HCT116 (cell line): ENCODE measurements at regions not wholly inside any gene's neighbourhood (a gene's known extent, or its start where the extent isn't known, plus 50 kb on each side); places are given as distances from the start of the nearest gene placed in this dataset.

Source experiments
- EGR1 ChIP-seq: IDR thresholded peaks from 2 replicates; pipeline ENCODE4 v1.6.1; 2012; ENCODE audit warnings: low read depth
- EZH2 ChIP-seq: fragments of 200-600 bp; sonication (generic); IDR thresholded peaks from 2 replicates; pipeline ENCODE4 v1.6.1; 2017; ENCODE audit warnings: antibody characterized with exemption, mixed run types
- FOSL1 ChIP-seq: IDR thresholded peaks from 2 replicates; pipeline ENCODE4 v1.6.1; 2012; ENCODE audit warnings: low read depth
- POLR2A ChIP-seq: IDR thresholded peaks from 2 replicates; pipeline ENCODE4 v1.7.0; 2011; ENCODE audit warnings: borderline replicate concordance; ENCODE audit not compliant: insufficient read depth, insufficient read length; ENCODE audit errors: extremely low read depth
- POLR2AphosphoS5 ChIP-seq: IDR thresholded peaks from 2 replicates; pipeline ENCODE4 v1.6.1; 2011; ENCODE audit warnings: mild to moderate bottlenecking, low read depth, low read length, moderate library complexity
- TCF7L2 ChIP-seq: IDR thresholded peaks from 2 replicates; pipeline ENCODE4 v1.7.0; 2011; ENCODE audit warnings: borderline replicate concordance, inconsistent platforms; ENCODE audit not compliant: insufficient read depth, insufficient read length; ENCODE audit errors: extremely low read depth
- YY1 ChIP-seq: IDR thresholded peaks from 2 replicates; pipeline ENCODE4 v1.6.1; 2011; ENCODE audit warnings: low read length, low read depth, moderate library complexity, mild to moderate bottlenecking; ENCODE audit not compliant: insufficient replicate concordance; ENCODE audit errors: extremely low read depth
- TF ChIP-seq, protein P1 (sequence below), 3 experiments: fragments of 200-600 bp in 1 of 3; sonication (generic) in 1 of 3; IDR thresholded peaks in 2 of 3; conservative IDR thresholded peaks in 1 of 3; 2 replicates each; pipeline ENCODE4 v1.5.1; 2012 to 2017; ENCODE audit warnings: low read depth in 2 of 3, low read length in 2 of 3, antibody characterized with exemption in 1 of 3, borderline replicate concordance in 1 of 3, control low read depth in 1 of 3, mild to moderate bottlenecking in 1 of 3, mixed read lengths in 1 of 3, mixed run types in 1 of 3, moderate library complexity in 1 of 3; ENCODE audit not compliant: insufficient read depth in 1 of 3
- TF ChIP-seq, protein P2 (sequence below): IDR thresholded peaks from 2 replicates; pipeline ENCODE4 v1.6.1; 2012
- TF ChIP-seq, protein P3 (sequence below): IDR thresholded peaks from 2 replicates; pipeline ENCODE4 v1.6.1; 2012; ENCODE audit warnings: low read depth
- TF ChIP-seq, protein P4 (sequence below): IDR thresholded peaks from 2 replicates; pipeline ENCODE4 v1.6.1; 2011; ENCODE audit warnings: mild to moderate bottlenecking, low read length, moderate library complexity; ENCODE audit not compliant: insufficient replicate concordance; ENCODE audit errors: extremely low read depth

DNA sequence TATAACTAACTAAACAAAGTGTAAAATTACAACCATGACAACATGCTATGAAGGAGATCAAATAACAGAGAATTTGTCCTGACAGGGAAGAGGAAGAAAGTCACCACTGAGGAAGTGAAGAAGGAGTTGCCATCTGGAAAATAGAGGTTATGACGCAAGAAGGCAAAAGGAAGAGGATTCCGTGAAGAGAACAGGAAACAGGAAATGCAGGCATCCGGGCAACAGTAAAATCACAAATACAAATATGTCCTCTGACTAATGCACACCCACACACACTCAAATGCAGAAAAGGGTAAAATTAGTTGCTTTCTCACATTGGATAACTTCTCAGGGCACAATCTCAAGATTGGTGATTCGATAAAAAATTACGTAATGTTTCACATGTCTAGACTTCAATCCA, 278.4 kb downstream of the TMX3 start:
- TF ChIP-seq EGR1, result no peak
- TF ChIP-seq POLR2A, result no peak
- TF ChIP-seq, protein P1, sequence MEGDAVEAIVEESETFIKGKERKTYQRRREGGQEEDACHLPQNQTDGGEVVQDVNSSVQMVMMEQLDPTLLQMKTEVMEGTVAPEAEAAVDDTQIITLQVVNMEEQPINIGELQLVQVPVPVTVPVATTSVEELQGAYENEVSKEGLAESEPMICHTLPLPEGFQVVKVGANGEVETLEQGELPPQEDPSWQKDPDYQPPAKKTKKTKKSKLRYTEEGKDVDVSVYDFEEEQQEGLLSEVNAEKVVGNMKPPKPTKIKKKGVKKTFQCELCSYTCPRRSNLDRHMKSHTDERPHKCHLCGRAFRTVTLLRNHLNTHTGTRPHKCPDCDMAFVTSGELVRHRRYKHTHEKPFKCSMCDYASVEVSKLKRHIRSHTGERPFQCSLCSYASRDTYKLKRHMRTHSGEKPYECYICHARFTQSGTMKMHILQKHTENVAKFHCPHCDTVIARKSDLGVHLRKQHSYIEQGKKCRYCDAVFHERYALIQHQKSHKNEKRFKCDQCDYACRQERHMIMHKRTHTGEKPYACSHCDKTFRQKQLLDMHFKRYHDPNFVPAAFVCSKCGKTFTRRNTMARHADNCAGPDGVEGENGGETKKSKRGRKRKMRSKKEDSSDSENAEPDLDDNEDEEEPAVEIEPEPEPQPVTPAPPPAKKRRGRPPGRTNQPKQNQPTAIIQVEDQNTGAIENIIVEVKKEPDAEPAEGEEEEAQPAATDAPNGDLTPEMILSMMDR (IDR thresholded peaks at IDR 0.05 in 2 of 3, conservative IDR thresholded peaks at IDR 0.05 in 1 of 3; ENCODE audit: borderline replicate concordance in 1 of 3, insufficient read depth in 1 of 3, low read depth in 2 of 3, low read length in 2 of 3), result no peak
- TF ChIP-seq, protein P2, sequence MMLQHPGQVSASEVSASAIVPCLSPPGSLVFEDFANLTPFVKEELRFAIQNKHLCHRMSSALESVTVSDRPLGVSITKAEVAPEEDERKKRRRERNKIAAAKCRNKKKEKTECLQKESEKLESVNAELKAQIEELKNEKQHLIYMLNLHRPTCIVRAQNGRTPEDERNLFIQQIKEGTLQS, result no peak
- TF ChIP-seq, protein P3, sequence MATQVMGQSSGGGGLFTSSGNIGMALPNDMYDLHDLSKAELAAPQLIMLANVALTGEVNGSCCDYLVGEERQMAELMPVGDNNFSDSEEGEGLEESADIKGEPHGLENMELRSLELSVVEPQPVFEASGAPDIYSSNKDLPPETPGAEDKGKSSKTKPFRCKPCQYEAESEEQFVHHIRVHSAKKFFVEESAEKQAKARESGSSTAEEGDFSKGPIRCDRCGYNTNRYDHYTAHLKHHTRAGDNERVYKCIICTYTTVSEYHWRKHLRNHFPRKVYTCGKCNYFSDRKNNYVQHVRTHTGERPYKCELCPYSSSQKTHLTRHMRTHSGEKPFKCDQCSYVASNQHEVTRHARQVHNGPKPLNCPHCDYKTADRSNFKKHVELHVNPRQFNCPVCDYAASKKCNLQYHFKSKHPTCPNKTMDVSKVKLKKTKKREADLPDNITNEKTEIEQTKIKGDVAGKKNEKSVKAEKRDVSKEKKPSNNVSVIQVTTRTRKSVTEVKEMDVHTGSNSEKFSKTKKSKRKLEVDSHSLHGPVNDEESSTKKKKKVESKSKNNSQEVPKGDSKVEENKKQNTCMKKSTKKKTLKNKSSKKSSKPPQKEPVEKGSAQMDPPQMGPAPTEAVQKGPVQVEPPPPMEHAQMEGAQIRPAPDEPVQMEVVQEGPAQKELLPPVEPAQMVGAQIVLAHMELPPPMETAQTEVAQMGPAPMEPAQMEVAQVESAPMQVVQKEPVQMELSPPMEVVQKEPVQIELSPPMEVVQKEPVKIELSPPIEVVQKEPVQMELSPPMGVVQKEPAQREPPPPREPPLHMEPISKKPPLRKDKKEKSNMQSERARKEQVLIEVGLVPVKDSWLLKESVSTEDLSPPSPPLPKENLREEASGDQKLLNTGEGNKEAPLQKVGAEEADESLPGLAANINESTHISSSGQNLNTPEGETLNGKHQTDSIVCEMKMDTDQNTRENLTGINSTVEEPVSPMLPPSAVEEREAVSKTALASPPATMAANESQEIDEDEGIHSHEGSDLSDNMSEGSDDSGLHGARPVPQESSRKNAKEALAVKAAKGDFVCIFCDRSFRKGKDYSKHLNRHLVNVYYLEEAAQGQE, result no peak
- no peak for TF ChIP-seq POLR2AphosphoS5
- no peak for TF ChIP-seq YY1
- TF ChIP-seq FOSL1, result no peak
- no peak for TF ChIP-seq TCF7L2
- TF ChIP-seq, protein P4, sequence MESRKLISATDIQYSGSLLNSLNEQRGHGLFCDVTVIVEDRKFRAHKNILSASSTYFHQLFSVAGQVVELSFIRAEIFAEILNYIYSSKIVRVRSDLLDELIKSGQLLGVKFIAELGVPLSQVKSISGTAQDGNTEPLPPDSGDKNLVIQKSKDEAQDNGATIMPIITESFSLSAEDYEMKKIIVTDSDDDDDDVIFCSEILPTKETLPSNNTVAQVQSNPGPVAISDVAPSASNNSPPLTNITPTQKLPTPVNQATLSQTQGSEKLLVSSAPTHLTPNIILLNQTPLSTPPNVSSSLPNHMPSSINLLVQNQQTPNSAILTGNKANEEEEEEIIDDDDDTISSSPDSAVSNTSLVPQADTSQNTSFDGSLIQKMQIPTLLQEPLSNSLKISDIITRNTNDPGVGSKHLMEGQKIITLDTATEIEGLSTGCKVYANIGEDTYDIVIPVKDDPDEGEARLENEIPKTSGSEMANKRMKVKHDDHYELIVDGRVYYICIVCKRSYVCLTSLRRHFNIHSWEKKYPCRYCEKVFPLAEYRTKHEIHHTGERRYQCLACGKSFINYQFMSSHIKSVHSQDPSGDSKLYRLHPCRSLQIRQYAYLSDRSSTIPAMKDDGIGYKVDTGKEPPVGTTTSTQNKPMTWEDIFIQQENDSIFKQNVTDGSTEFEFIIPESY, result no peak
- no peak for TF ChIP-seq EZH2
